Loucy (cell line): ENCODE measurements at regions not wholly inside any gene's neighbourhood (a gene's known extent, or its start where the extent isn't known, plus 50 kb on each side); places are given as distances from the start of the nearest gene placed in this dataset.
"Not testable (repeated sequence)": the region's sequence is repeated elsewhere in the genome, so short reads cannot be mapped to it uniquely, and the experiment has no call there.

ENCODE experiments used
- H2AFZ ChIP-seq: fragments of 200-600 bp; sonication (generic); 2 replicates; pipeline ENCODE4 v1.6.0; 2016; ENCODE audit warnings: antibody characterized with exemption, mild to moderate bottlenecking, low read length, moderate library complexity
- H3F3A ChIP-seq: fragments of 200-600 bp; 2 replicates; pipeline ENCODE4 v1.6.0; 2016; ENCODE audit warnings: antibody characterized with exemption, low read depth, mild to moderate bottlenecking
- H3K27me3 ChIP-seq: fragments of 200-600 bp; sonication (generic); 2 replicates; pipeline ENCODE4 v1.6.1; 2014; ENCODE audit warnings: low read length, mild to moderate bottlenecking; ENCODE audit not compliant: insufficient read depth, poor library complexity, severe bottlenecking
- H3K36me3 ChIP-seq: fragments of 200-600 bp; sonication (generic); 2 replicates; pipeline ENCODE4 v1.6.1; 2016; ENCODE audit warnings: low read length; ENCODE audit not compliant: insufficient read depth
- H3K4me1 ChIP-seq: fragments of 200-600 bp; sonication (generic); 2 replicates; pipeline ENCODE4 v1.5.1; 2014; ENCODE audit warnings: low read length, mild to moderate bottlenecking; ENCODE audit not compliant: insufficient read depth, poor library complexity, severe bottlenecking
- H3K4me2 ChIP-seq: fragments of 200-600 bp; sonication (generic); 2 replicates; pipeline ENCODE4 v1.6.0; 2014; ENCODE audit warnings: antibody characterized with exemption, low read length, low read depth, mild to moderate bottlenecking; ENCODE audit not compliant: poor library complexity, severe bottlenecking
- H3K4me3 ChIP-seq: fragments of 200-600 bp; sonication (generic); 2 replicates; pipeline ENCODE4 v1.5.1; 2014; ENCODE audit warnings: low read length, mild to moderate bottlenecking, mixed read lengths; ENCODE audit not compliant: poor library complexity, severe bottlenecking
- H3K79me2 ChIP-seq: fragments of 200-600 bp; sonication (generic); 2 replicates; pipeline ENCODE4 v1.6.1; 2014; ENCODE audit warnings: low read length; ENCODE audit not compliant: insufficient read depth
- H3K9ac ChIP-seq: fragments of 200-600 bp; sonication (generic); 2 replicates; pipeline ENCODE4 v1.6.0; 2014; ENCODE audit warnings: mild to moderate bottlenecking, low read depth, low read length, moderate library complexity; ENCODE audit not compliant: poor library complexity, severe bottlenecking
- H3K9me2 ChIP-seq: fragments of 200-600 bp; sonication (generic); replicated peaks from 2 replicates; pipeline ENCODE4 v1.6.1; 2016; ENCODE audit warnings: low read depth, low read length, mixed read lengths
- H3K9me3 ChIP-seq: fragments of 200-600 bp; sonication (generic); 2 replicates; pipeline ENCODE4 v1.6.1; 2014; ENCODE audit warnings: mild to moderate bottlenecking, antibody characterized with exemption, low read length, low read depth; ENCODE audit not compliant: insufficient read depth
- H4K20me1 ChIP-seq: fragments of 200-600 bp; sonication (generic); 2 replicates; pipeline ENCODE4 v1.6.0; 2014; ENCODE audit warnings: antibody characterized with exemption, low read length, mild to moderate bottlenecking; ENCODE audit not compliant: insufficient read depth, poor library complexity, severe bottlenecking
- EZH2phosphoT487 ChIP-seq: fragments of 200-600 bp; IDR thresholded peaks from 2 replicates; pipeline ENCODE4 v1.6.1; 2018; ENCODE audit warnings: antibody characterized with exemption, mild to moderate bottlenecking, moderate library complexity, borderline replicate concordance
- TF ChIP-seq, protein P1 (sequence below): fragments of 200-600 bp; sonication (generic); conservative IDR thresholded peaks from 2 replicates; pipeline ENCODE4 v1.5.1; 2014; ENCODE audit warnings: mild to moderate bottlenecking, antibody characterized with exemption, low read length

DNA sequence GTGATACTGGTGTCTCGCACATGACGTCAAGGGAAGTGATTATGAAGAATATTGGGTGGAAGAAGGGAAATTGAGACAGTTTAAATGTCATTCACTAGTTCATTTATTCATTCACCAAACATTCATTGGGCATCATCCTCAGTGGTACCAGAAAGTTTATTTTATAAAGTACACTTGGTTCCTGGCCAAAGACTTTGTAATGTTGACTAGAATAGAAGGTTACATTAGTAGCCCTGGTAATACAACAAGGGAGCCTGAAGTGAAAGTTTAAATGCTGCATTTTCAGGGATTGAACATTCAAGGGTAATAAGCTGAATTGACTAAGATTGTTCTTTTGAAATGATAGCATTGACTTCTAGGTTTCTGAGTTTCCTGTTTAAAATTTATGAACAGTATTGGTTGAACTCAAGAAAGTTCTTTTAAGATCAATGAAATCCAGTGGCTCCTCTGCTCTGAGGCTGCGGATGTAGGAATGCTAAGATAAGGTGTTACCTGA, 236.8 kb upstream of the BTG1 start:
- no peak overlapping the region for H3K4me2 ChIP-seq
- H2AFZ ChIP-seq: no peak overlapping the region
- no peak overlapping the region for H3K9ac ChIP-seq
- H3K4me3 ChIP-seq: no peak overlapping the region
- no peaks in the 10 kb centered on the region for H3F3A ChIP-seq
- H3K4me1 ChIP-seq: no peaks in the 10 kb centered on the region
- TF ChIP-seq, protein P1, sequence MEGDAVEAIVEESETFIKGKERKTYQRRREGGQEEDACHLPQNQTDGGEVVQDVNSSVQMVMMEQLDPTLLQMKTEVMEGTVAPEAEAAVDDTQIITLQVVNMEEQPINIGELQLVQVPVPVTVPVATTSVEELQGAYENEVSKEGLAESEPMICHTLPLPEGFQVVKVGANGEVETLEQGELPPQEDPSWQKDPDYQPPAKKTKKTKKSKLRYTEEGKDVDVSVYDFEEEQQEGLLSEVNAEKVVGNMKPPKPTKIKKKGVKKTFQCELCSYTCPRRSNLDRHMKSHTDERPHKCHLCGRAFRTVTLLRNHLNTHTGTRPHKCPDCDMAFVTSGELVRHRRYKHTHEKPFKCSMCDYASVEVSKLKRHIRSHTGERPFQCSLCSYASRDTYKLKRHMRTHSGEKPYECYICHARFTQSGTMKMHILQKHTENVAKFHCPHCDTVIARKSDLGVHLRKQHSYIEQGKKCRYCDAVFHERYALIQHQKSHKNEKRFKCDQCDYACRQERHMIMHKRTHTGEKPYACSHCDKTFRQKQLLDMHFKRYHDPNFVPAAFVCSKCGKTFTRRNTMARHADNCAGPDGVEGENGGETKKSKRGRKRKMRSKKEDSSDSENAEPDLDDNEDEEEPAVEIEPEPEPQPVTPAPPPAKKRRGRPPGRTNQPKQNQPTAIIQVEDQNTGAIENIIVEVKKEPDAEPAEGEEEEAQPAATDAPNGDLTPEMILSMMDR: no peak
- TF ChIP-seq EZH2phosphoT487: no peak
- no peaks in the 10 kb centered on the region for H3K79me2 ChIP-seq
- no peaks in the 10 kb centered on the region for H3K9me3 ChIP-seq
- H3K9me2 ChIP-seq: no peaks in the 10 kb centered on the region
- no peaks in the 10 kb centered on the region for H3K36me3 ChIP-seq
- H4K20me1 ChIP-seq: no peaks in the 10 kb centered on the region
- no peaks in the 10 kb centered on the region for H3K27me3 ChIP-seq

DNA sequence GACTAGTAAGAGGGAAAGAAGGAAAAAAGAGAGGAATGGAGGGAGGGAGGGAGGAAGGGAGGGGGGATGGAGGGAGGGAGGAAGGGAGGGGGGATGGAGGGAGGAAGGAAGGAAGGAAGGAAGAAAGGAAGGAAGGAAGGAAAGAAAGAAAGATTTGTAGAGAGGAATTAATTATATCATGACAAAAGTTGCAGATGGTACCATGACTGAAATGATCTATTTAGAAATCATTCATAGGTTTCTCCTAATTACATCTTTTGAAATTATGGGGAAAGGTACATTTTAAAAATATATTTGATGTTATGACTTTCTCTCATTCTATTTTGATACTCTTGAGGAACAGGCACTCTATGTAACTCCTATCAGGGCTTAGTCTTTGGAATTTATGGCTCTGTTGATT, 236.2 kb upstream of the BTG1 start:
- Histone ChIP-seq H3K36me3 (no peaks in the 10 kb centered on the region), H4K20me1 (no peaks in the 10 kb centered on the region), H2AFZ (no peak overlapping the region), H3K27me3 (no peaks in the 10 kb centered on the region), H3K4me3 (no peak overlapping the region), H3K9me3 (no peaks in the 10 kb centered on the region), H3K9ac (no peak overlapping the region), H3K4me1 (no peaks in the 10 kb centered on the region), H3F3A (no peaks in the 10 kb centered on the region), H3K9me2 (no peaks in the 10 kb centered on the region), H3K4me2 (no peak overlapping the region), H3K79me2 (no peaks in the 10 kb centered on the region)
- TF ChIP-seq, protein P1: no peak
- TF ChIP-seq EZH2phosphoT487: no peak

DNA sequence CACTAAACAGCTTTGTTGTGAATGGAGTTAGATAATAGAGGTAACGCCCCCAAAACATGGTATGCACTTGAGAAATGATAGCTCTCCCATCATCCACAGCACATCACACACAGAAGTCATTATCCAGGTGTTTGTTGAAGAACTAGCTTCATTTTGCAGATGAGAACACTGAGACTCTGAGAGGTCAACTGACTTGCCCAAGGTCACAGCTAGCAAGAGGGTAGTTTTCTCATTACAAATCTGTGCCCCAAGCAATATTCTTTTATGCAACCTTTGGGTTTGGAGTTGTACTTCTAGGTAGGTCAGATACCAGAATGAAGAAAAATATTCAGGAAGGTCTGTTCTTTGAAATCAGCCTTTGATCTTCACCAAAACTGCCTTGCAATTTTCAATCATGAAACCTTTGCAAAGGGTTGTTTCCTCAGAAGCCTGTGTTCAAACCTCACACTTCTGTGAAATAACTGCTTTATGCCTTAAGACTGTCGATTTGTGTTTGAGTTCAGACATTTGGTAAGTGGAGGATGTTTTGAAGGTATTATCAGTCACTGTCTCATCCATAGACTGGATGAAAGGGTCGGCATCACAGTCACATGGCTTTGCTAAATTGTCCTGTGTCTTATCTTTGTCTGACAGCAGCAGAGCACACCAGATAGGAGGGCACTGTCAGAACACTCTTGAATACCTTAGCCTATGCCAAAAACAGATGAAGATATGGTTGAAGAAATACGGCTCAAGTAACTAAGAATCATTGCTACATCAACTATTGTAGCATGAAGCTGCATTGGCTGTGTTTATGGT, 233.2 kb upstream of the BTG1 start:
- TF ChIP-seq EZH2phosphoT487: no peak
- TF ChIP-seq, protein P1: no peak
- H3K9me3 ChIP-seq: no peaks in the 10 kb centered on the region
- no peaks in the 10 kb centered on the region for H3K79me2 ChIP-seq
- H3K27me3 ChIP-seq: no peaks in the 10 kb centered on the region
- H3K4me1 ChIP-seq: no peaks in the 10 kb centered on the region
- H3K36me3 ChIP-seq: no peaks in the 10 kb centered on the region
- no peaks in the 10 kb centered on the region for H4K20me1 ChIP-seq
- no peak overlapping the region for H3K9ac ChIP-seq
- H3K4me3 ChIP-seq: no peak overlapping the region
- no peaks in the 10 kb centered on the region for H3K9me2 ChIP-seq
- no peaks in the 10 kb centered on the region for H3F3A ChIP-seq
- H2AFZ ChIP-seq: no peak overlapping the region
- no peak overlapping the region for H3K4me2 ChIP-seq

DNA sequence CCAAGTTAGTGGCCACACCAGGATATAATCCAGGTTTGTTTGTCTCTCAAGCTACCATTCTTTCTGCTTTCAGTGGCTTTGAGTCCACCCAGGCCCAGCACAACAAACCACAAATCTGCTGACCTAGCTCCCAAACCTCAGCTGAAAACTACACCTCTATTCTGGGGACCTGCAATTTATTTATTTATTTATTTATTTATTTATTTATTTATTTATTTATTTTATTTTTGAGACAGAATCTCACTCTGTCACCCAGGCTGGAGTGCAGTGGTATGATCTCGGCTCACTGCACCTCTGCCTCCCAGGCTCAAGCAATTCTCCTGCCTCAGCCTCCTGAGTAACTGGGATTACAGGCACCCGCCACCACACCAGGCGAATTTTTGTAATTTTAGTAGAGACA, 229.9 kb upstream of the BTG1 start:
- H3K4me3 ChIP-seq, H3K4me2 ChIP-seq, H3K9ac ChIP-seq, H3F3A ChIP-seq, H3K9me3 ChIP-seq, H3K36me3 ChIP-seq, H3K79me2 ChIP-seq, H4K20me1 ChIP-seq, H3K4me1 ChIP-seq, H2AFZ ChIP-seq, H3K27me3 ChIP-seq, H3K9me2 ChIP-seq: not testable (repeated sequence)
